A549 (cell line): ENCODE measurements at regions not wholly inside any gene's neighbourhood (a gene's known extent, or its start where the extent isn't known, plus 50 kb on each side); places are given as distances from the start of the nearest gene placed in this dataset.

Experiments
- CTCF ChIP-seq: fragments of >200 bp; sonication (Bioruptor Twin); formaldehyde crosslinking; IDR thresholded peaks from 3 replicates; pipeline ENCODE4 v1.5.1; 2016
- E2F6 ChIP-seq: IDR thresholded peaks from 2 replicates; pipeline ENCODE4 v1.6.1; 2012; ENCODE audit warnings: low read depth, borderline replicate concordance

- TF ChIP-seq E2F6, result no peak
- no peak for TF ChIP-seq CTCF
These were observed 295.9 kb downstream of the TFEC start for GRCh38 chr7:115734641-115735040.
